ENCODE measurements at regions not wholly inside any gene's neighbourhood (a gene's known extent, or its start where the extent isn't known, plus 50 kb on each side); places are given as distances from the start of the nearest gene placed in this dataset.

DNA sequence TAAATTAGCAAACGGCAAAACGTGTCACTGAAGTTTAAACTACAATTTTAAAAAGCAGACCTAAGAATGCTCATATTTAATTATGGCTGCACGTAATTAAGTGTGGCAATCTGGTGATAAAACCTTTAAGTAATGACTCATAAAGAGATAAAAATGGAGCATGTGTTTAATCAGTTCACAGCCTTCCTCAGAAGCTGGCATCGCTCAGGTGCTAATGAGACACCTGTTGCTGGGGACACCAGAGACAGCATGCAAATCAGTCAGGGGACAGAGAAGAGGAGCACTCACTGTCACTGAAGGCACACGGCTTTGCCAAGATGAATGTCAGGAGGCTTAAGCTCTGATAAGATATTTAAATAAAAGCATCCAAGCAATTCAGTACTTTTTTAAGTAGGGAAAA, 840.3 kb downstream of the GALC start:
- no peaks in the 10 kb centered on the region for H3K9me3 ChIP-seq (ENCODE audit: low read length)
- H3K36me3 ChIP-seq (ENCODE audit: insufficient read depth, low read length), result no peaks in the 10 kb centered on the region
- no peak overlapping the region for H3K4me2 ChIP-seq (ENCODE audit: low read length)
- no peaks in the 10 kb centered on the region for H3K9me2 ChIP-seq (ENCODE audit: insufficient read depth, low read length)
- H3K27me3 ChIP-seq (ENCODE audit: insufficient read depth, low read depth, low read length), result no peaks in the 10 kb centered on the region
- no peaks in the 10 kb centered on the region for H3K79me2 ChIP-seq (replicated peaks; ENCODE audit: insufficient read depth, low read length)
- no peak overlapping the region for H3K27ac ChIP-seq (ENCODE audit: low read length)
- no peaks in the 10 kb centered on the region for H3F3A ChIP-seq (ENCODE audit: insufficient read depth, low read length, poor library complexity, severe bottlenecking)
- H2AFZ ChIP-seq (ENCODE audit: low read depth, low read length), result no peak overlapping the region
- H3K4me3 ChIP-seq (ENCODE audit: low read length), result no peak overlapping the region
- no peaks in the 10 kb centered on the region for H4K20me1 ChIP-seq (ENCODE audit: insufficient read depth)
- TF ChIP-seq POLR2AphosphoS5 (IDR thresholded peaks at IDR 0.05) (peak; percentile 19), EP300 (conservative IDR thresholded peaks at IDR 0.05; ENCODE audit: poor library complexity, severe bottlenecking) (peak; percentile 44), TAF1 (IDR thresholded peaks at IDR 0.05; ENCODE audit: low read depth) (no peak)
- TF ChIP-seq, protein P1, sequence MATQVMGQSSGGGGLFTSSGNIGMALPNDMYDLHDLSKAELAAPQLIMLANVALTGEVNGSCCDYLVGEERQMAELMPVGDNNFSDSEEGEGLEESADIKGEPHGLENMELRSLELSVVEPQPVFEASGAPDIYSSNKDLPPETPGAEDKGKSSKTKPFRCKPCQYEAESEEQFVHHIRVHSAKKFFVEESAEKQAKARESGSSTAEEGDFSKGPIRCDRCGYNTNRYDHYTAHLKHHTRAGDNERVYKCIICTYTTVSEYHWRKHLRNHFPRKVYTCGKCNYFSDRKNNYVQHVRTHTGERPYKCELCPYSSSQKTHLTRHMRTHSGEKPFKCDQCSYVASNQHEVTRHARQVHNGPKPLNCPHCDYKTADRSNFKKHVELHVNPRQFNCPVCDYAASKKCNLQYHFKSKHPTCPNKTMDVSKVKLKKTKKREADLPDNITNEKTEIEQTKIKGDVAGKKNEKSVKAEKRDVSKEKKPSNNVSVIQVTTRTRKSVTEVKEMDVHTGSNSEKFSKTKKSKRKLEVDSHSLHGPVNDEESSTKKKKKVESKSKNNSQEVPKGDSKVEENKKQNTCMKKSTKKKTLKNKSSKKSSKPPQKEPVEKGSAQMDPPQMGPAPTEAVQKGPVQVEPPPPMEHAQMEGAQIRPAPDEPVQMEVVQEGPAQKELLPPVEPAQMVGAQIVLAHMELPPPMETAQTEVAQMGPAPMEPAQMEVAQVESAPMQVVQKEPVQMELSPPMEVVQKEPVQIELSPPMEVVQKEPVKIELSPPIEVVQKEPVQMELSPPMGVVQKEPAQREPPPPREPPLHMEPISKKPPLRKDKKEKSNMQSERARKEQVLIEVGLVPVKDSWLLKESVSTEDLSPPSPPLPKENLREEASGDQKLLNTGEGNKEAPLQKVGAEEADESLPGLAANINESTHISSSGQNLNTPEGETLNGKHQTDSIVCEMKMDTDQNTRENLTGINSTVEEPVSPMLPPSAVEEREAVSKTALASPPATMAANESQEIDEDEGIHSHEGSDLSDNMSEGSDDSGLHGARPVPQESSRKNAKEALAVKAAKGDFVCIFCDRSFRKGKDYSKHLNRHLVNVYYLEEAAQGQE (IDR thresholded peaks at IDR 0.05; ENCODE audit: borderline replicate concordance), result no peak
- TF ChIP-seq, protein P2, sequence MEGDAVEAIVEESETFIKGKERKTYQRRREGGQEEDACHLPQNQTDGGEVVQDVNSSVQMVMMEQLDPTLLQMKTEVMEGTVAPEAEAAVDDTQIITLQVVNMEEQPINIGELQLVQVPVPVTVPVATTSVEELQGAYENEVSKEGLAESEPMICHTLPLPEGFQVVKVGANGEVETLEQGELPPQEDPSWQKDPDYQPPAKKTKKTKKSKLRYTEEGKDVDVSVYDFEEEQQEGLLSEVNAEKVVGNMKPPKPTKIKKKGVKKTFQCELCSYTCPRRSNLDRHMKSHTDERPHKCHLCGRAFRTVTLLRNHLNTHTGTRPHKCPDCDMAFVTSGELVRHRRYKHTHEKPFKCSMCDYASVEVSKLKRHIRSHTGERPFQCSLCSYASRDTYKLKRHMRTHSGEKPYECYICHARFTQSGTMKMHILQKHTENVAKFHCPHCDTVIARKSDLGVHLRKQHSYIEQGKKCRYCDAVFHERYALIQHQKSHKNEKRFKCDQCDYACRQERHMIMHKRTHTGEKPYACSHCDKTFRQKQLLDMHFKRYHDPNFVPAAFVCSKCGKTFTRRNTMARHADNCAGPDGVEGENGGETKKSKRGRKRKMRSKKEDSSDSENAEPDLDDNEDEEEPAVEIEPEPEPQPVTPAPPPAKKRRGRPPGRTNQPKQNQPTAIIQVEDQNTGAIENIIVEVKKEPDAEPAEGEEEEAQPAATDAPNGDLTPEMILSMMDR (IDR thresholded peaks at IDR 0.05; ENCODE audit: poor library complexity, severe bottlenecking), result no peak
- no peak overlapping the region for H3K9ac ChIP-seq (ENCODE audit: low read length)

DNA sequence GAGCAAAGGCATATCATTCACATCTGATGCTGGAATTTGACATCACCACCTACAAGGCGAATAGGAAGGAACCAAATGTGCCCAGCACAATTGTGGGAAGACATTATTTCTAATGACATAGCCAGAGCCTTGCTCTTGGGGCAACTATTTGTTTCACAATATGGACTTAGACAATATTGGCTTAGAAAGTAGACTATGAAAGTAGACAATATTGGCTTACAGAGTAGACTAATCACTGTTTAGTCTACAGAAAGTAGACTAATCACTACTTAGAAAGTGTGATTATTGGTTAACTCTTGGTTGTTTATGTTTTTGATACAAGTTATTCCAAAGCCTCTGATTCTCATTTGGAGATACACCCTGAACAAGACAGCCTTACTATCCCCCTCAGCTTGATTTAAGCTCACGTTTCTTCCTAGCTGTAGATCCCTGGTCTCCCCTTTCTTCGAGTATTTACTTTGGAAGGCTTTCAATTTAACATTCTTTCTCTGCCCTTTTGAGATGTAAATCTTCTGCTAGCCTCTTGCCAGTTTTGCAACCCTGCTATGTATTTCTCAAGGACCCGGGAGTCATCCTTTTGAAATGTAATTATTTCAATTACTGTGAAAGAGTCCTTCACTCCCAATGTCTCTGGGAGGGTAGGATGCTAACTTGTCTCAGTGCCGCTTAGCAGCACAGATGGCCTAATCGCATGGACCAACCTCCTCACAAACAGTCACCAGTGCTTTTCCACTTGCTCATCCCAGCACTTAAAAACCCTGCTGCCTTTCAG, 843.2 kb downstream of the GALC start:
- H3K27me3 ChIP-seq (ENCODE audit: insufficient read depth, low read depth, low read length), result no peaks in the 10 kb centered on the region
- no peaks in the 10 kb centered on the region for H4K20me1 ChIP-seq (ENCODE audit: insufficient read depth)
- no peak overlapping the region for H3K4me3 ChIP-seq (ENCODE audit: low read length)
- H3F3A ChIP-seq (ENCODE audit: insufficient read depth, low read length, poor library complexity, severe bottlenecking), result no peaks in the 10 kb centered on the region
- no peaks in the 10 kb centered on the region for H3K9me3 ChIP-seq (ENCODE audit: low read length)
- TF ChIP-seq TAF1 (IDR thresholded peaks at IDR 0.05; ENCODE audit: low read depth) (no peak), SMC3 (conservative IDR thresholded peaks at IDR 0.05; ENCODE audit: poor library complexity) (no peak), POLR2AphosphoS5 (IDR thresholded peaks at IDR 0.05) (no peak), RAD21 (conservative IDR thresholded peaks at IDR 0.05) (no peak), EP300 (conservative IDR thresholded peaks at IDR 0.05; ENCODE audit: poor library complexity, severe bottlenecking) (no peak), EZH2 (IDR thresholded peaks at IDR 0.05; ENCODE audit: borderline replicate concordance, insufficient read depth, low read length, poor library complexity, severe bottlenecking) (no peak), MXI1 (conservative IDR thresholded peaks at IDR 0.05; ENCODE audit: poor library complexity, severe bottlenecking) (no peak)
- TF ChIP-seq, protein P1 (IDR thresholded peaks at IDR 0.05; ENCODE audit: borderline replicate concordance), result no peak
- TF ChIP-seq, protein P2 (IDR thresholded peaks at IDR 0.05; ENCODE audit: poor library complexity, severe bottlenecking), result no peak
- no peak overlapping the region for H2AFZ ChIP-seq (ENCODE audit: low read depth, low read length)
- H3K4me2 ChIP-seq (ENCODE audit: low read length), result no peak overlapping the region
- H3K79me2 ChIP-seq (replicated peaks; ENCODE audit: insufficient read depth, low read length), result no peaks in the 10 kb centered on the region
- H3K9me2 ChIP-seq (ENCODE audit: insufficient read depth, low read length), result no peaks in the 10 kb centered on the region
- H3K36me3 ChIP-seq (ENCODE audit: insufficient read depth, low read length), result no peaks in the 10 kb centered on the region
- no peak overlapping the region for H3K9ac ChIP-seq (ENCODE audit: low read length)
- no peak overlapping the region for H3K27ac ChIP-seq (ENCODE audit: low read length)
